KMS-11 (cell line): ENCODE measurements at regions not wholly inside any gene's neighbourhood (a gene's known extent, or its start where the extent isn't known, plus 50 kb on each side); places are given as distances from the start of the nearest gene placed in this dataset.

Source experiments
- H2AFZ ChIP-seq: fragments of 200-600 bp; sonication (generic); 2 replicates; pipeline ENCODE4 v1.6.1; 2016; ENCODE audit warnings: antibody characterized with exemption, mixed run types, low read depth
- H3K27ac ChIP-seq: fragments of 200-600 bp; sonication (generic); 2 replicates; pipeline ENCODE4 v1.6.1; 2016; ENCODE audit warnings: mild to moderate bottlenecking, mixed run types
- H3K27me3 ChIP-seq: fragments of 200-600 bp; sonication (generic); 2 replicates; pipeline ENCODE4 v1.6.1; 2017; ENCODE audit warnings: mild to moderate bottlenecking, low read depth, mixed run types, moderate library complexity; ENCODE audit not compliant: insufficient read depth
- H3K36me3 ChIP-seq: fragments of 200-600 bp; sonication (generic); 2 replicates; pipeline ENCODE4 v1.6.1; 2017; ENCODE audit warnings: mild to moderate bottlenecking, mixed run types; ENCODE audit not compliant: insufficient read depth
- H3K4me1 ChIP-seq: fragments of 200-600 bp; sonication (generic); 2 replicates; pipeline ENCODE4 v1.6.1; 2016; ENCODE audit warnings: mild to moderate bottlenecking, low read depth, mixed run types; ENCODE audit not compliant: poor library complexity, severe bottlenecking
- H3K4me2 ChIP-seq: fragments of 200-600 bp; sonication (generic); 2 replicates; pipeline ENCODE4 v1.7.0; 2016; ENCODE audit warnings: mild to moderate bottlenecking, mixed run types
- H3K4me3 ChIP-seq: fragments of 200-600 bp; sonication (generic); IDR thresholded peaks from 2 replicates; pipeline ENCODE4 v1.6.1; 2017; ENCODE audit warnings: low read depth, low read length, mixed read lengths; ENCODE audit not compliant: insufficient read depth
- H3K79me2 ChIP-seq: fragments of 200-600 bp; sonication (generic); 2 replicates; pipeline ENCODE4 v1.6.1; 2016; ENCODE audit warnings: low read depth, mixed run types; ENCODE audit not compliant: insufficient read depth
- H3K9ac ChIP-seq: fragments of 200-600 bp; sonication (generic); 2 replicates; pipeline ENCODE4 v1.6.1; 2016; ENCODE audit warnings: mild to moderate bottlenecking, mixed run types
- H4K20me1 ChIP-seq: fragments of 200-600 bp; sonication (generic); 2 replicates; pipeline ENCODE4 v1.6.1; 2016; ENCODE audit warnings: mild to moderate bottlenecking, mixed run types; ENCODE audit not compliant: insufficient read depth
- TF ChIP-seq, protein P1 (sequence below): fragments of 200-600 bp; sonication (generic); conservative IDR thresholded peaks from 2 replicates; pipeline ENCODE4 v1.6.1; 2017; ENCODE audit warnings: low read depth, mild to moderate bottlenecking, antibody characterized with exemption, low read length, moderate library complexity, mixed read lengths

DNA sequence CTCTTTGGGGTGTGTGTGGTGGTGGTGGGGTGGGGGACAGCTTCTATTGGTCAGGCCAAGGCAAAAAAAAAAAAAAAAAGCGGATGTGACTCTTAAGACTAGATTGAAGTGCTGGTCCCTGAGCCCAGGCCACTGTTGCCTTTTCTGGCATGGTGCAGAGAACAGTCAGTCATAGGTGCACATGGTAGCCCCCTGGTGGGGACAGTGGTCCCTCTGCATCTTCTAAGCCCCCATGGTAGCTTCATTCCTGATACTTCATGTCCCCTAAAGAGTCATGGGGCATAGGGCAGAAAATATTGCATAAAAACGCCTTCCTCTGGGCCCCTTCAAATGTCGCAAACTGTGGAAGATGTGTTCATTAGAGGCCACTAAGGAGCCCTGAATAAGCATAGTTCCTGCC, 371.8 kb downstream of the NPHP4 start:
- H3K27ac ChIP-seq, result no peak overlapping the region
- no peak overlapping the region for H2AFZ ChIP-seq
- H3K4me3 ChIP-seq, result no peak overlapping the region
- H3K36me3 ChIP-seq, result no peaks in the 10 kb centered on the region
- no peaks in the 10 kb centered on the region for H3K4me1 ChIP-seq
- TF ChIP-seq, protein P1, sequence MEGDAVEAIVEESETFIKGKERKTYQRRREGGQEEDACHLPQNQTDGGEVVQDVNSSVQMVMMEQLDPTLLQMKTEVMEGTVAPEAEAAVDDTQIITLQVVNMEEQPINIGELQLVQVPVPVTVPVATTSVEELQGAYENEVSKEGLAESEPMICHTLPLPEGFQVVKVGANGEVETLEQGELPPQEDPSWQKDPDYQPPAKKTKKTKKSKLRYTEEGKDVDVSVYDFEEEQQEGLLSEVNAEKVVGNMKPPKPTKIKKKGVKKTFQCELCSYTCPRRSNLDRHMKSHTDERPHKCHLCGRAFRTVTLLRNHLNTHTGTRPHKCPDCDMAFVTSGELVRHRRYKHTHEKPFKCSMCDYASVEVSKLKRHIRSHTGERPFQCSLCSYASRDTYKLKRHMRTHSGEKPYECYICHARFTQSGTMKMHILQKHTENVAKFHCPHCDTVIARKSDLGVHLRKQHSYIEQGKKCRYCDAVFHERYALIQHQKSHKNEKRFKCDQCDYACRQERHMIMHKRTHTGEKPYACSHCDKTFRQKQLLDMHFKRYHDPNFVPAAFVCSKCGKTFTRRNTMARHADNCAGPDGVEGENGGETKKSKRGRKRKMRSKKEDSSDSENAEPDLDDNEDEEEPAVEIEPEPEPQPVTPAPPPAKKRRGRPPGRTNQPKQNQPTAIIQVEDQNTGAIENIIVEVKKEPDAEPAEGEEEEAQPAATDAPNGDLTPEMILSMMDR, result no peak
- H3K27me3 ChIP-seq, result peaks cover 40% of the 10 kb centered on the region
- no peaks in the 10 kb centered on the region for H4K20me1 ChIP-seq
- H3K4me2 ChIP-seq, result no peak overlapping the region
- H3K9ac ChIP-seq, result no peak overlapping the region
- H3K79me2 ChIP-seq, result no peaks in the 10 kb centered on the region

DNA sequence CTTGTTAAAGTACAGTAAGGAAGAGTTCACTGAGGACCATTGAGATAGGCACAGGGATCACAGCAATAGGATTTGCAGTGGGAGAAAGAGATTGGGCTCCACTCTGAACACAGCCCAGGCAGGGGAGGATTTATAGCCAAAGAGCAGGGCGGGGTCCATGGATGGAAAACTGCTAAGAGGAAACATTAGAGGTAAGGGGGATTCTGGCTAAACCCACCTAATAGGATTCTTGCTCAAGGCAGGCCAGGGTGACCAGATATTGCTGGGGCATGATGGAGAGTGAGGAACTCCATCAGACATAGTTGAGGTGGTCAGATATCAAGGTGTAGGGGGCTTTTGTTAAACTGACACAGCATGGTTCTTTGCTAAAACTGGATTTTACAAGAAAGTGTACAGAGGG, 372.8 kb downstream of the NPHP4 start:
- Histone ChIP-seq H3K36me3 (no peaks in the 10 kb centered on the region), H3K9ac (no peak overlapping the region), H2AFZ (no peak overlapping the region), H4K20me1 (no peaks in the 10 kb centered on the region), H3K27me3 (peaks cover 43% of the 10 kb centered on the region), H3K79me2 (no peaks in the 10 kb centered on the region), H3K27ac (no peak overlapping the region), H3K4me2 (no peak overlapping the region), H3K4me3 (no peak overlapping the region), H3K4me1 (no peaks in the 10 kb centered on the region)
- TF ChIP-seq, protein P1, result no peak

DNA sequence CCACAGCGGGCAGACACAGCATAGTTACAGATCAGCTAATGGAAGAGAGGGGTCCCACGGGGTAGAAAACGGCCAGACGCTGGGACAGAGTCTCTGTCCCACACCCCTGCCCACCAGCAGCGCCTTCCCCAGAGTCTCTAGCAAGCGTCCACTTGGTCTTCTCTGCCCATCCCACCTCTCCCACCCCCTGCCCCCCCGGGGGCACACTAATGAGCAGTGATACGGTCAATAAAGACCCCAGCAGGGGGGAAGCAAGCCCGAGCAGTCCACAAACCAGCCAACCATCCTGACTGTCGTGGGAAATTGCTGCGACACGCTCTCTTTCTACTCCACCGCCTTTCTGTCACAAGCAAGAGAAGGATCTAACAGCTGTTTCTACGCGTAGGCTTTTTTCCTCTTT, 374.7 kb downstream of the NPHP4 start:
- Histone ChIP-seq H4K20me1 (no peaks in the 10 kb centered on the region), H3K27ac (no peak overlapping the region)

DNA sequence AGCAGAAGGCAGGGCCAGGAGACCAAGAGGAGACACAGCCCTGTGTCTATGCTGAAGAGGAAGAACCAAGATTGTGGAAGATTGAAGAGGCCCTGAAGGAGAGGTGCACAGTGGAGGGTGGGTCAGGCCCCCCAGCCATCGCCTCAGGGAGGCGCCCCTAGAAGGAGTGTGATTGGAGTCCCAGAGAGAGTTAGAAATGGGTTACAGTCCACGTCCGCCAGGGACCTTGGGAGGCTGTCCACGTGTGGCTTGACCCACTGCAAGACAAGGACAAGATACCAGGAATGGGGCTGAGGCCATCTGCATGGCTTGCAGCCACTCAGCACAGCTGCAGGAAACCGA, 375.1 kb downstream of the NPHP4 start:
- H3K4me3 ChIP-seq, result no peak overlapping the region
- no peaks in the 10 kb centered on the region for H3K4me1 ChIP-seq
- TF ChIP-seq, protein P1, result no peak
- H3K27ac ChIP-seq, result no peak overlapping the region
- no peaks in the 10 kb centered on the region for H4K20me1 ChIP-seq
- H3K27me3 ChIP-seq, result peaks cover 34% of the 10 kb centered on the region
- no peaks in the 10 kb centered on the region for H3K36me3 ChIP-seq
- H3K9ac ChIP-seq, result no peak overlapping the region
- H2AFZ ChIP-seq, result no peak overlapping the region
- H3K4me2 ChIP-seq, result no peak overlapping the region
- no peaks in the 10 kb centered on the region for H3K79me2 ChIP-seq

More for the DNA sequence above, 374.7 kb downstream of the NPHP4 start:
- no peak overlapping the region for H3K4me2 ChIP-seq
- no peaks in the 10 kb centered on the region for H3K79me2 ChIP-seq
- H3K36me3 ChIP-seq, result no peaks in the 10 kb centered on the region
- no peak overlapping the region for H3K4me3 ChIP-seq
- H3K4me1 ChIP-seq, result no peaks in the 10 kb centered on the region
- TF ChIP-seq, protein P1, result no peak
- H3K27me3 ChIP-seq, result peaks cover 38% of the 10 kb centered on the region
- H3K9ac ChIP-seq, result no peak overlapping the region
- H2AFZ ChIP-seq, result no peak overlapping the region
